Parathyroid adenoma (tissue), 2 donors: ENCODE measurements at regions not wholly inside any gene's neighbourhood (a gene's known extent, or its start where the extent isn't known, plus 50 kb on each side); places are given as distances from the start of the nearest gene placed in this dataset.

Source experiments
- H2AFZ ChIP-seq: fragments of 300-600 bp; sonication (generic); one replicate; pipeline ENCODE4 v1.7.0; 2017; ENCODE audit warnings: antibody characterized with exemption, mild to moderate bottlenecking
- H3K27ac ChIP-seq: fragments of 300-600 bp; sonication (generic); one replicate; pipeline ENCODE4 v1.7.0; 2017
- H3K27me3 ChIP-seq: fragments of 300-600 bp; sonication (generic); one replicate; pipeline ENCODE4 v1.7.0; 2017; ENCODE audit warnings: low read length; ENCODE audit not compliant: control insufficient read depth, insufficient read depth
- H3K36me3 ChIP-seq: fragments of 300-600 bp; sonication (generic); one replicate; pipeline ENCODE4 v1.7.0; 2017; ENCODE audit warnings: low read length; ENCODE audit not compliant: control insufficient read depth, insufficient read depth
- H3K4me1 ChIP-seq: fragments of 300-600 bp; sonication (generic); one replicate; pipeline ENCODE4 v1.7.0; 2017; ENCODE audit warnings: control low read depth
- H3K4me2 ChIP-seq: fragments of 300-600 bp; sonication (generic); one replicate; pipeline ENCODE4 v1.7.0; 2017; ENCODE audit warnings: low read length
- H3K4me3 ChIP-seq: fragments of 300-600 bp; sonication (generic); one replicate; pipeline ENCODE4 v1.7.0; 2017; ENCODE audit warnings: low read depth, low read length
- H3K79me2 ChIP-seq: fragments of 300-600 bp; sonication (generic); one replicate; pipeline ENCODE4 v1.7.0; 2017; ENCODE audit warnings: control low read depth
- H3K9ac ChIP-seq: fragments of 300-600 bp; sonication (generic); one replicate; pipeline ENCODE4 v1.7.0; 2017; ENCODE audit warnings: mild to moderate bottlenecking
- H3K9me3 ChIP-seq: fragments of 300-600 bp; sonication (generic); one replicate; pipeline ENCODE4 v1.7.0; 2017; ENCODE audit warnings: low read length; ENCODE audit not compliant: control insufficient read depth
- TF ChIP-seq, protein P1 (sequence below): fragments of 300-600 bp; sonication (generic); IDR thresholded peaks from one replicate; pipeline ENCODE4 v1.7.0; 2017; ENCODE audit warnings: antibody characterized with exemption, mild to moderate bottlenecking
- donor health status: primary hyperparathyroidism.

GRCh38 chr21:15144026-15144425 lies 79.2 kb upstream of the NRIP1 start:
- no peak overlapping the region for H3K4me2 ChIP-seq
- no peaks in the 10 kb centered on the region for H3K79me2 ChIP-seq
- no peak overlapping the region for H3K4me3 ChIP-seq
- no peak overlapping the region for H3K9ac ChIP-seq
- H3K4me1 ChIP-seq, result no peaks in the 10 kb centered on the region
- H3K27me3 ChIP-seq, result peaks cover 3% of the 10 kb centered on the region
- no peak overlapping the region for H3K27ac ChIP-seq
- no peaks in the 10 kb centered on the region for H3K36me3 ChIP-seq
- no peaks in the 10 kb centered on the region for H3K9me3 ChIP-seq
- H2AFZ ChIP-seq, result no peak overlapping the region
- TF ChIP-seq, protein P1, sequence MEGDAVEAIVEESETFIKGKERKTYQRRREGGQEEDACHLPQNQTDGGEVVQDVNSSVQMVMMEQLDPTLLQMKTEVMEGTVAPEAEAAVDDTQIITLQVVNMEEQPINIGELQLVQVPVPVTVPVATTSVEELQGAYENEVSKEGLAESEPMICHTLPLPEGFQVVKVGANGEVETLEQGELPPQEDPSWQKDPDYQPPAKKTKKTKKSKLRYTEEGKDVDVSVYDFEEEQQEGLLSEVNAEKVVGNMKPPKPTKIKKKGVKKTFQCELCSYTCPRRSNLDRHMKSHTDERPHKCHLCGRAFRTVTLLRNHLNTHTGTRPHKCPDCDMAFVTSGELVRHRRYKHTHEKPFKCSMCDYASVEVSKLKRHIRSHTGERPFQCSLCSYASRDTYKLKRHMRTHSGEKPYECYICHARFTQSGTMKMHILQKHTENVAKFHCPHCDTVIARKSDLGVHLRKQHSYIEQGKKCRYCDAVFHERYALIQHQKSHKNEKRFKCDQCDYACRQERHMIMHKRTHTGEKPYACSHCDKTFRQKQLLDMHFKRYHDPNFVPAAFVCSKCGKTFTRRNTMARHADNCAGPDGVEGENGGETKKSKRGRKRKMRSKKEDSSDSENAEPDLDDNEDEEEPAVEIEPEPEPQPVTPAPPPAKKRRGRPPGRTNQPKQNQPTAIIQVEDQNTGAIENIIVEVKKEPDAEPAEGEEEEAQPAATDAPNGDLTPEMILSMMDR, result no peak

DNA sequence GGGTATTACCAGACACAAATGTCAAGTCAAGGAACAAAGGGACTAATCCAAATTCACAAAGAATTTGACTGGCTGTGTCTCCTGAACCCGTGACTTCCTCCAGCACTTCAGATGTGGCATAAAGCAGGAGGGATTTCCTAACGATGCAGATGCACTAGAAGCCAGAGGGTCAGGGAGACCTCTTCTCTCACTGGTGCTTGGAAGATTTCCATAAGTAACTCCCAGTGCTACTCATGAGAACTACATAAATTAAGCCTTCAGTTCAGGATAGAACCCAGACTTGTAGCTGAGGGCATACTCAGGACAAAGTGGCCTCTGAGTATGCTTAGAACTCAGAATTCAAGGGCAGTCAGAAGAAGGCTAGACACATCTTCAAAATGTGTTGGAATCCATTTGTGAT lies 83.6 kb upstream of the NRIP1 start:
- Histone ChIP-seq H3K27me3 (no peaks in the 10 kb centered on the region), H2AFZ (no peak overlapping the region), H3K9ac (no peak overlapping the region), H3K27ac (no peak overlapping the region), H3K4me2 (no peak overlapping the region), H3K36me3 (no peaks in the 10 kb centered on the region), H3K4me1 (no peaks in the 10 kb centered on the region), H3K4me3 (no peak overlapping the region), H3K9me3 (no peaks in the 10 kb centered on the region), H3K79me2 (no peaks in the 10 kb centered on the region)
- TF ChIP-seq, protein P1, result no peak

DNA sequence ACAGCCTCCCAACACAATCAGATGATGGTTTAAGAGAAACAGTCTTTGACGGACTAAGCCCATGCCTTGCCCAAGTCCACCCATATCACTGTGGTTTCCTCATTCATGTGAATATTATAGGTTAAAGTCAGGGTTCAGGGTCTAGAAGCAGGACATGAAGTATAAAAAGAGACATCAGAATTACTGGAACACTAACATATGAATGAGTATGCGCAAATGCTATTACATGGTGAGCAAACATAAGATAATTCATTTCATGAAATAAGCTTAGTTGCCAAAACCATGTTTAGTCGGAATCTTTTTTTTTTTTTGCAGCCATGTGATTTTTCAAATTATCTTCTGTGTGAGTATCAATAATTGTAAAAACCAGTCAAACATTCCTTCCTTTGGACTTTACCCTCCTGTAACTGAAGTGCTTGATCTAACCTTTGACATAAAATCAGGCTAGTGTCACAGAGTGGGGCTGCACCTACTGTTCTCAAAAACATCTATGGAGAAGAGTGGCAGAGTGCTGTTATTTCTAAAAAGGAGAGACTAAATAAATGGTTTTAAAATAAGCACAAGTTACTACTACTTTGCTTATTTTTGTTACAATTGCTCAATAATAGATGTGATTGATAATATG lies 84.9 kb upstream of the NRIP1 start:
- no peaks in the 10 kb centered on the region for H3K9me3 ChIP-seq
- no peak overlapping the region for H3K9ac ChIP-seq
- TF ChIP-seq, protein P1, result no peak
- no peaks in the 10 kb centered on the region for H3K4me1 ChIP-seq
- no peaks in the 10 kb centered on the region for H3K36me3 ChIP-seq
- no peaks in the 10 kb centered on the region for H3K27me3 ChIP-seq
- no peak overlapping the region for H3K27ac ChIP-seq
- no peak overlapping the region for H3K4me3 ChIP-seq
- no peak overlapping the region for H3K4me2 ChIP-seq
- no peak overlapping the region for H2AFZ ChIP-seq
- H3K79me2 ChIP-seq, result no peaks in the 10 kb centered on the region

- H3K27me3 ChIP-seq, result no peaks in the 10 kb centered on the region
- H3K9ac ChIP-seq, result no peak overlapping the region
- H3K36me3 ChIP-seq, result no peaks in the 10 kb centered on the region
- TF ChIP-seq, protein P1, result no peak
- no peak overlapping the region for H3K4me3 ChIP-seq
- H3K4me1 ChIP-seq, result no peaks in the 10 kb centered on the region
- H3K27ac ChIP-seq, result no peak overlapping the region
- H2AFZ ChIP-seq, result no peak overlapping the region
- no peaks in the 10 kb centered on the region for H3K79me2 ChIP-seq
- H3K9me3 ChIP-seq, result no peaks in the 10 kb centered on the region
- no peak overlapping the region for H3K4me2 ChIP-seq
Measured at GRCh38 chr21:15151385-15152103, 86.7 kb upstream of the NRIP1 start.

DNA sequence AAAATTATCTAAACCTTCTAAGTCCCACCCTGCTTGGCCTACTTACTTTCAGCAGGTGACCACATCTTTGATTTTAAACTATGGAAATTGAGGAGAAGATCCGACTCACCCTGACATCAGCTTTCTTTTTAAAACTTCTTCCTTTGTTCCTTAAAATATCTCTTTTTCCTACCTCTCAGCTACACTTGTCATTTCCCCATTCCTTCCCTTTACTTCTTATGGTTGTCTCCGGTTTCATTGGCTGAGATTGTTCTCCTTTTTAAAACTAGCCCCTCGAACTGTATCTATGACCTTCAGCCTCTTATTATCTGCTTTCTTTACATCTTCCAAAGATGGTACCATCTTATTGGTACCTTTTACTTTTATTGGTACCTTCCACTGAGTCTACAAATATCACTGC lies 87.8 kb upstream of the NRIP1 start:
- no peaks in the 10 kb centered on the region for H3K79me2 ChIP-seq
- H3K4me2 ChIP-seq, result no peak overlapping the region
- H3K9me3 ChIP-seq, result no peaks in the 10 kb centered on the region
- no peak overlapping the region for H3K27ac ChIP-seq
- H3K36me3 ChIP-seq, result no peaks in the 10 kb centered on the region
- H3K9ac ChIP-seq, result no peak overlapping the region
- TF ChIP-seq, protein P1, result no peak
- H3K27me3 ChIP-seq, result no peaks in the 10 kb centered on the region
- no peak overlapping the region for H2AFZ ChIP-seq
- no peaks in the 10 kb centered on the region for H3K4me1 ChIP-seq
- H3K4me3 ChIP-seq, result no peak overlapping the region
